Left ventricle myocardium inferior (tissue), 1 donor: ENCODE measurements at regions not wholly inside any gene's neighbourhood (a gene's known extent, or its start where the extent isn't known, plus 50 kb on each side); places are given as distances from the start of the nearest gene placed in this dataset.

ENCODE experiments used
- DNase-seq: peaks from one replicate; pipeline ENCODE4 v3.0.0-alpha.2; 2020
- H3K27ac ChIP-seq: fragments of 200-600 bp; replicated peaks from 2 replicates; pipeline ENCODE4 v1.8.0; 2021
- H3K27me3 ChIP-seq: fragments of 200-600 bp; 2 replicates; pipeline ENCODE4 v1.8.0; 2021; ENCODE audit warnings: low read depth
- H3K36me3 ChIP-seq: fragments of 200-600 bp; 2 replicates; pipeline ENCODE4 v1.8.0; 2021
- H3K4me1 ChIP-seq: fragments of 200-600 bp; 2 replicates; pipeline ENCODE4 v1.8.0; 2021
- H3K4me3 ChIP-seq: fragments of 200-600 bp; 2 replicates; pipeline ENCODE4 v1.8.0; 2021; ENCODE audit warnings: mild to moderate bottlenecking, moderate library complexity
- H3K9me3 ChIP-seq: fragments of 200-600 bp; replicated peaks from 2 replicates; pipeline ENCODE4 v1.8.0; 2021
- intact Hi-C: fragments of 100-400 bp; cut with micrococcal nuclease; formaldehyde crosslinking; loops from one replicate; pipeline ENCODE4 v1.11.0; 2022
- TF ChIP-seq, protein P1 (sequence below): fragments of 200-600 bp; IDR thresholded peaks from 2 replicates; pipeline ENCODE4 v1.8.0; 2021; ENCODE audit warnings: antibody characterized with exemption, mild to moderate bottlenecking, borderline replicate concordance
- donor health status: DM: no; HTN: yes; CAD: no; lungs with severe emphysema.

DNA sequence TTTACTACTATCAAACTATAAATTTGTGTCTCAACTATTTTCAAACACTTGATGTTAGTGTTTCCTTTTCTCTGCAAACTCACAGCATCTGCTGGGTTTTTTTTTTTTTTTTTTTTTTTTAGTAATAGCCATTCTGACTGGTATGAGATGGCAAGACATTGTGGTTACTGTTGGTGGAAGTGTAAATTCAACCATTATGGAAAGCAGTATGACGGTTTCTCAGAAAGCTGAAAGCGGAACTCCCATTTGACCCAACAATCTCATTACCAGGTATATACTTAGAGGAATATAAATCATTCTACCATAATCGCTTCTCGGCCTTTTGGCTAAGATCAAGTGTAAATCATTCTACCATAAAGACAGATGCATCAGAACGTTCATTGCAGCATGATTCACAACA lies 608.3 kb upstream of the ZP4 start:
- intact Hi-C loops, result no loop called here
- H3K4me3 ChIP-seq, result no peak overlapping the region
- H3K27me3 ChIP-seq, result no peaks in the 10 kb centered on the region
- no peaks in the 10 kb centered on the region for H3K36me3 ChIP-seq
- TF ChIP-seq, protein P1, sequence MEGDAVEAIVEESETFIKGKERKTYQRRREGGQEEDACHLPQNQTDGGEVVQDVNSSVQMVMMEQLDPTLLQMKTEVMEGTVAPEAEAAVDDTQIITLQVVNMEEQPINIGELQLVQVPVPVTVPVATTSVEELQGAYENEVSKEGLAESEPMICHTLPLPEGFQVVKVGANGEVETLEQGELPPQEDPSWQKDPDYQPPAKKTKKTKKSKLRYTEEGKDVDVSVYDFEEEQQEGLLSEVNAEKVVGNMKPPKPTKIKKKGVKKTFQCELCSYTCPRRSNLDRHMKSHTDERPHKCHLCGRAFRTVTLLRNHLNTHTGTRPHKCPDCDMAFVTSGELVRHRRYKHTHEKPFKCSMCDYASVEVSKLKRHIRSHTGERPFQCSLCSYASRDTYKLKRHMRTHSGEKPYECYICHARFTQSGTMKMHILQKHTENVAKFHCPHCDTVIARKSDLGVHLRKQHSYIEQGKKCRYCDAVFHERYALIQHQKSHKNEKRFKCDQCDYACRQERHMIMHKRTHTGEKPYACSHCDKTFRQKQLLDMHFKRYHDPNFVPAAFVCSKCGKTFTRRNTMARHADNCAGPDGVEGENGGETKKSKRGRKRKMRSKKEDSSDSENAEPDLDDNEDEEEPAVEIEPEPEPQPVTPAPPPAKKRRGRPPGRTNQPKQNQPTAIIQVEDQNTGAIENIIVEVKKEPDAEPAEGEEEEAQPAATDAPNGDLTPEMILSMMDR, result no peak
- H3K27ac ChIP-seq, result no peak overlapping the region
- DNase-seq, result no peak
- H3K4me1 ChIP-seq, result no peaks in the 10 kb centered on the region
- peaks cover 13% of the 10 kb centered on the region for H3K9me3 ChIP-seq

GRCh38 chr1:238492271-238492670 lies 601.5 kb upstream of the ZP4 start:
- DNase-seq, result no peak
- Histone ChIP-seq H3K9me3 (no peaks in the 10 kb centered on the region), H3K4me3 (no peak overlapping the region), H3K27ac (no peak overlapping the region), H3K27me3 (no peaks in the 10 kb centered on the region), H3K36me3 (no peaks in the 10 kb centered on the region), H3K4me1 (no peaks in the 10 kb centered on the region)
- TF ChIP-seq, protein P1, result no peak
- intact Hi-C loops, result no loop called here

DNA sequence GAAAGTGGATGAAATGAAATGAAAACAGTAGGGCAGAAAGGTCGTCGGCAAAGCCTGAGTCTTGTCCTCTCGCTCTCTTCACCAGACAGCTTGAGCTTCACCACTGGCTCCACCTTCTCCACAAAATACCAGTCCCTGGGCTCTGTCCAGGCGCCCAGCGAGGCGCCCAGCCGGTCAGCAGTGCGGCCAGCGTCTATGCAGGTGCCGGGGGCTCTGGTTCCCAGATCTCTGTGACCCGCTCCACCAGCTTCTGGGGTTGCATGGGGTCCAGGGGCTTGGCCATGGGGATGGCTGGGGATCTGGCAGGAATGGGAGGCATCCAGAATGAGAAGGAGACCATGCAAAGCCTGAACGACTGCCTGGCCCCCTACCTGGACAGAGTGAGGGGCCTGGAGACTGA lies 600.5 kb upstream of the ZP4 start:
- Histone ChIP-seq H3K36me3 (no peaks in the 10 kb centered on the region), H3K9me3 (no peaks in the 10 kb centered on the region), H3K4me3 (no peak overlapping the region), H3K4me1 (no peaks in the 10 kb centered on the region), H3K27me3 (no peaks in the 10 kb centered on the region), H3K27ac (no peak overlapping the region)
- TF ChIP-seq, protein P1, result no peak
- no peak for DNase-seq
- intact Hi-C loops, result no loop called here

DNA sequence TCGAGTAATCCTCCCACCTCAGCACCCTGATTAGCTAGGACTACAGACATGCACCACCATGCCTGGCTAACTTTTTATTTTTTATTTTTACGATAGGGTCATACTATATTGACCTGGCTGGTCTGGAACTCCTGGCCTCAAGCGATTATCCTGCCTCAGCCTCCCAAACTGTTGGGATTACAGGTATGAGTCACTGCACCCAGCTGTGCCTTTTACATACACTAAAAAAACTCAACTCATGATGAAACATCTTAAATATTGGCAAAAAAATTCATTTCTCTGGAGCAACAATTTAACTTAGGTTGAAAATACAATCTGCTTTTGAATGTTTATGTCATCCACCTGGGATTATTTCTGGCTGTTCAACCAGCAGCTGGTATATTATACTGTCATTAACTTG lies 598.3 kb upstream of the ZP4 start:
- no peak overlapping the region for H3K4me3 ChIP-seq
- no peaks in the 10 kb centered on the region for H3K36me3 ChIP-seq
- no peak for DNase-seq
- no peak overlapping the region for H3K27ac ChIP-seq
- TF ChIP-seq, protein P1, result no peak
- no peaks in the 10 kb centered on the region for H3K4me1 ChIP-seq
- no peaks in the 10 kb centered on the region for H3K27me3 ChIP-seq
- H3K9me3 ChIP-seq, result no peaks in the 10 kb centered on the region
- intact Hi-C loops, result no loop called here

- H3K27ac ChIP-seq, result no peak overlapping the region
- H3K36me3 ChIP-seq, result no peaks in the 10 kb centered on the region
- no peaks in the 10 kb centered on the region for H3K9me3 ChIP-seq
- intact Hi-C loops, result no loop called here
- no peaks in the 10 kb centered on the region for H3K27me3 ChIP-seq
- no peaks in the 10 kb centered on the region for H3K4me1 ChIP-seq
- H3K4me3 ChIP-seq, result no peak overlapping the region
- no peak for DNase-seq
- TF ChIP-seq, protein P1, result no peak
Measured at GRCh38 chr1:238488401-238488800, 597.7 kb upstream of the ZP4 start.

DNA sequence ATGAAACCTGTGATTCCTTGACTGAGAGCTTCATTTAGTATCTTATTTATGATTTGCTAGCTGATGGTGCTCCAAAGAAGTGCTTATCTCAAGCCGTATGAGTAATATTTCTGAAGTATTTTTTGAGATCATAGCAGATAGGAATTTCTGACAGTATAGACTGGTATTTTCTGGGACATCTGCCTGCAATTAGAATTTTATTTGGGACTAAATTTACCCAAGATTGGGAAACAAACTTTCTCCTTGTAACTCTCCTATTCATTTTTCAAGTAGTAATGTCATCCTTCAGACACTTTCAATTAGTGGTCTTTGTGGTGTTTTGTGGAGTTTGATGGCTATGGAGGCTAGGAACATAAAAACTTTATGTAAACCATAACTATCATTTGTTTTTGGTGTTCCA lies 597.2 kb upstream of the ZP4 start:
- no peak overlapping the region for H3K27ac ChIP-seq
- TF ChIP-seq, protein P1, result no peak
- intact Hi-C loops, result no loop called here

More for the DNA sequence above, 597.2 kb upstream of the ZP4 start:
- Histone ChIP-seq H3K36me3 (no peaks in the 10 kb centered on the region), H3K4me1 (no peaks in the 10 kb centered on the region), H3K9me3 (no peaks in the 10 kb centered on the region), H3K27me3 (no peaks in the 10 kb centered on the region), H3K4me3 (no peak overlapping the region)
- DNase-seq, result no peak
